ENCODE measurements at regions not wholly inside any gene's neighbourhood (a gene's known extent, or its start where the extent isn't known, plus 50 kb on each side); places are given as distances from the start of the nearest gene placed in this dataset.

DNA sequence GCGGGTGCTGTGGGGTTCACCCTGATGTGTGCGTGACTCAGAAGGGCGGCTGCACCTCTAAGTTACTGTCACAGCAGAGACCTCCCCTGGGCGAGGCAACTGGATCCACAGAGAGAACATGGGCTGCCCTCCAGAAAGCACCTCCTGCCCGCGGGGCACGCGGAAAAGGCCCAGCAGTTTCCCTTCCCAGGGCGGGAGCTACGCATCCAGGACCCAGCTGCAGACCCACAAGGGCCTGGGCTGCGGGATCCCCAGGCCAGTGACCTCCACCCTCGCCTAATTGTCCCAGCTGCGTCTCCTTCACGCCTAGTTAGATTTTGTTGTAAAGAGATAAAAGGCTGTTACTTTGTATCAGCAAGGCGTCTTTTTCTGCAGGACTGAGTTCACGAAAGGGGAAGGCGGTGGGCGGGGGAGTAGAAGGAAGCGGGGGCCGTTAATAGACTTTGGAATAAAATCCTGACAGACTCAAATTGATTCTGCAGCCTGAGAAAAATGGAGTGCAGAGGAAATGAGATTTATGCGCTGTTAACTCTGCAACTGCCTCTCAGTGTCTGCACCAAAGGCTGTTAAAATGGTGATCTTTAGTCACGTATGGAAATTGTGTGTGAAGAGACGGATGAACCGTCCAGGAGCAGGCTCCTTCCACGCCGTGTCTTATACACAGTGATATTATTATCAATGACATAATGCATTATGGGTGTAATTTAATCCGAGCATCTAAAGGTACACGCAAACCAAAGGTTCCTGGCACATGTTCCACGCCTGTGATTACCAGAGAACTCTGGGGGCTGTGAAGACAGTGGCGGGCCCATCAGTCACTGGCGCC lies 65.9 kb upstream of the FBRSL1 start:
- WGBS (ENCODE audit: low lambda C conversion rate) = 48% methylated on average over 29 of the region's 31 CpGs
- TF ChIP-seq RXRA (IDR thresholded peaks at IDR 0.05; ENCODE audit: borderline replicate concordance, low read depth) (no peak), FOSL2 (IDR thresholded peaks at IDR 0.05; ENCODE audit: borderline replicate concordance, low read depth) (no peak), TCF12 (IDR thresholded peaks at IDR 0.05) (no peak), RFX5 (IDR thresholded peaks at IDR 0.05; ENCODE audit: low read length) (no peak), MXI1 (IDR thresholded peaks at IDR 0.05; ENCODE audit: low read depth, low read length) (no peak), YY1 (IDR thresholded peaks at IDR 0.05; ENCODE audit: low read depth) (no peak), CHD2 (IDR thresholded peaks at IDR 0.05; ENCODE audit: low read length, partially characterized antibody) (no peak), JUND (IDR thresholded peaks at IDR 0.05) (no peak), NFIC (IDR thresholded peaks at IDR 0.05; ENCODE audit: borderline replicate concordance) (no peak), TAF1 (IDR thresholded peaks at IDR 0.05; ENCODE audit: borderline replicate concordance, low read depth, low read length) (no peak), SMC3 (IDR thresholded peaks at IDR 0.05; ENCODE audit: low read depth, low read length) (no peak), MEF2A (IDR thresholded peaks at IDR 0.05; ENCODE audit: borderline replicate concordance, low read depth) (no peak), FOXJ3 (CRISPR knock-in tag; IDR thresholded peaks at IDR 0.05) (no peak), EZH2phosphoT487 (IDR thresholded peaks at IDR 0.05; ENCODE audit: borderline replicate concordance, low read depth) (no peak)
- TF ChIP-seq, protein P1, sequence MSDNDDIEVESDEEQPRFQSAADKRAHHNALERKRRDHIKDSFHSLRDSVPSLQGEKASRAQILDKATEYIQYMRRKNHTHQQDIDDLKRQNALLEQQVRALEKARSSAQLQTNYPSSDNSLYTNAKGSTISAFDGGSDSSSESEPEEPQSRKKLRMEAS (IDR thresholded peaks at IDR 0.05; ENCODE audit: low read depth) = no peak
- TF ChIP-seq, protein P2, sequence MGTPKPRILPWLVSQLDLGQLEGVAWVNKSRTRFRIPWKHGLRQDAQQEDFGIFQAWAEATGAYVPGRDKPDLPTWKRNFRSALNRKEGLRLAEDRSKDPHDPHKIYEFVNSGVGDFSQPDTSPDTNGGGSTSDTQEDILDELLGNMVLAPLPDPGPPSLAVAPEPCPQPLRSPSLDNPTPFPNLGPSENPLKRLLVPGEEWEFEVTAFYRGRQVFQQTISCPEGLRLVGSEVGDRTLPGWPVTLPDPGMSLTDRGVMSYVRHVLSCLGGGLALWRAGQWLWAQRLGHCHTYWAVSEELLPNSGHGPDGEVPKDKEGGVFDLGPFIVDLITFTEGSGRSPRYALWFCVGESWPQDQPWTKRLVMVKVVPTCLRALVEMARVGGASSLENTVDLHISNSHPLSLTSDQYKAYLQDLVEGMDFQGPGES (IDR thresholded peaks at IDR 0.05; ENCODE audit: low read depth, low read length) = no peak
- TF ChIP-seq, protein P3, sequence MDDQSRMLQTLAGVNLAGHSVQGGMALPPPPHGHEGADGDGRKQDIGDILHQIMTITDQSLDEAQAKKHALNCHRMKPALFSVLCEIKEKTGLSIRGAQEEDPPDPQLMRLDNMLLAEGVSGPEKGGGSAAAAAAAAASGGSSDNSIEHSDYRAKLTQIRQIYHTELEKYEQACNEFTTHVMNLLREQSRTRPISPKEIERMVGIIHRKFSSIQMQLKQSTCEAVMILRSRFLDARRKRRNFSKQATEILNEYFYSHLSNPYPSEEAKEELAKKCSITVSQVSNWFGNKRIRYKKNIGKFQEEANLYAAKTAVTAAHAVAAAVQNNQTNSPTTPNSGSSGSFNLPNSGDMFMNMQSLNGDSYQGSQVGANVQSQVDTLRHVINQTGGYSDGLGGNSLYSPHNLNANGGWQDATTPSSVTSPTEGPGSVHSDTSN (IDR thresholded peaks at IDR 0.05) = no peak
- POLR2A ChIA-PET = no interaction called here

More for the DNA sequence above, 65.9 kb upstream of the FBRSL1 start:
- DNase-seq = no peak
- H3K27me3 ChIP-seq (ENCODE audit: insufficient read depth) = peaks cover 50% of the 10 kb centered on the region
- H3K27ac ChIP-seq (ENCODE audit: low read depth in 2 of 2, low read length in 1 of 2) = no peak overlapping the region
- no peaks in the 10 kb centered on the region; a peak in 1 of 4 replicates for H3K4me1 ChIP-seq (ENCODE audit: control insufficient read depth in 1 of 2, insufficient read depth in 2 of 2, low read depth in 1 of 2, low read length in 1 of 2)
- H3K4me3 ChIP-seq (ENCODE audit: low read depth in 2 of 2, low read length in 1 of 2) = no peak overlapping the region
- H3K9me2 ChIP-seq = no peaks in the 10 kb centered on the region
- H2AFZ ChIP-seq (ENCODE audit: low read depth) = no peak overlapping the region
- no peaks in the 10 kb centered on the region for H3K9me3 ChIP-seq
- CTCF ChIA-PET = interaction anchor here (1.3 to 2.4 kb wide), 2 partner anchors 10 to 100 kb away, joined by 3 to 15 read pairs; no protein-coding TSS in a partner anchor
- no peaks in the 10 kb centered on the region for H4K20me1 ChIP-seq (ENCODE audit: insufficient read depth)
- H3K79me2 ChIP-seq (ENCODE audit: insufficient read depth) = no peaks in the 10 kb centered on the region
- H3K36me3 ChIP-seq (replicated peaks in 1 of 2; ENCODE audit: control insufficient read depth in 1 of 2, insufficient read depth in 2 of 2, low read length in 1 of 2) = no peaks in the 10 kb centered on the region
- H3K9ac ChIP-seq = no peak overlapping the region
- H3K4me2 ChIP-seq = no peak overlapping the region
- no peaks in the 10 kb centered on the region for H3F3A ChIP-seq (replicated peaks; ENCODE audit: insufficient read depth)
